ENCODE measurements at regions not wholly inside any gene's neighbourhood (a gene's known extent, or its start where the extent isn't known, plus 50 kb on each side); places are given as distances from the start of the nearest gene placed in this dataset.

- ATAC-seq (no peak), DNase-seq (ENCODE audit: low spot score in 2 of 2) (no peak)
- H3K4me1 Mint-ChIP-seq, result no peaks in the 10 kb centered on the region
- no peak overlapping the region for H3K4me3 Mint-ChIP-seq
- no peaks in the 10 kb centered on the region for H3K36me3 Mint-ChIP-seq
- no peak overlapping the region for H3K27ac Mint-ChIP-seq
- no peaks in the 10 kb centered on the region for H3K9me3 Mint-ChIP-seq
These were observed 239.6 kb upstream of the VEGFC start for GRCh38 chr4:177032341-177032740.

GRCh38 chr4:177033135-177033534 lies 240.4 kb upstream of the VEGFC start:
- no peak overlapping the region for H3K27ac Mint-ChIP-seq
- H3K4me3 Mint-ChIP-seq, result no peak overlapping the region
- H3K9me3 Mint-ChIP-seq, result no peaks in the 10 kb centered on the region
- ATAC-seq (no peak), DNase-seq (ENCODE audit: low spot score in 2 of 2) (no peak)
- H3K36me3 Mint-ChIP-seq, result no peaks in the 10 kb centered on the region
- no peaks in the 10 kb centered on the region for H3K4me1 Mint-ChIP-seq

GRCh38 chr4:177033632-177034031 lies 240.9 kb upstream of the VEGFC start:
- no peak overlapping the region for H3K4me3 Mint-ChIP-seq
- no peak overlapping the region for H3K27ac Mint-ChIP-seq
- DNase-seq (ENCODE audit: low spot score in 2 of 2) (no peak), ATAC-seq (no peak)
- no peaks in the 10 kb centered on the region for H3K9me3 Mint-ChIP-seq
- no peaks in the 10 kb centered on the region for H3K4me1 Mint-ChIP-seq
- no peaks in the 10 kb centered on the region for H3K36me3 Mint-ChIP-seq

- no peak overlapping the region for H3K4me3 Mint-ChIP-seq
- peaks cover 2% of the 10 kb centered on the region for H3K9me3 Mint-ChIP-seq
- DNase-seq (ENCODE audit: low spot score in 2 of 2) (no peak), ATAC-seq (no peak)
- H3K27ac Mint-ChIP-seq, result no peak overlapping the region
- H3K4me1 Mint-ChIP-seq, result no peaks in the 10 kb centered on the region
- no peaks in the 10 kb centered on the region for H3K36me3 Mint-ChIP-seq
These were observed 248.6 kb upstream of the VEGFC start for GRCh38 chr4:177041356-177041755.

GRCh38 chr4:177047070-177047850 lies 254.5 kb upstream of the VEGFC start:
- no peaks in the 10 kb centered on the region for H3K4me1 Mint-ChIP-seq
- H3K27ac Mint-ChIP-seq, result no peak overlapping the region
- ATAC-seq, result peak; percentile 71
- H3K4me3 Mint-ChIP-seq, result no peak overlapping the region
- DNase-seq (ENCODE audit: low spot score in 2 of 2), result peak; percentile 24 to 68
- no peaks in the 10 kb centered on the region for H3K9me3 Mint-ChIP-seq
- H3K36me3 Mint-ChIP-seq, result no peaks in the 10 kb centered on the region

GRCh38 chr4:177047851-177048174 lies 255.1 kb upstream of the VEGFC start:
- Mint-ChIP-seq H3K4me1 (no peaks in the 10 kb centered on the region), H3K9me3 (no peaks in the 10 kb centered on the region), H3K27ac (no peak overlapping the region), H3K4me3 (no peak overlapping the region), H3K36me3 (no peaks in the 10 kb centered on the region)
- ATAC-seq, result no peak
- DNase-seq (ENCODE audit: low spot score in 2 of 2), result no peak

- H3K27ac Mint-ChIP-seq, result no peak overlapping the region
- no peaks in the 10 kb centered on the region for H3K36me3 Mint-ChIP-seq
- no peaks in the 10 kb centered on the region for H3K4me1 Mint-ChIP-seq
- no peaks in the 10 kb centered on the region for H3K9me3 Mint-ChIP-seq
- DNase-seq (ENCODE audit: low spot score in 2 of 2) (peak in 1 of 2 donors; percentile 49), ATAC-seq (peak; percentile 72)
- no peak overlapping the region for H3K4me3 Mint-ChIP-seq
These were observed 258.1 kb upstream of the NEIL3 start for GRCh38 chr4:177051473-177052060.

GRCh38 chr4:177052211-177052934 lies 257.3 kb upstream of the NEIL3 start:
- Mint-ChIP-seq H3K4me3 (no peak overlapping the region), H3K4me1 (no peaks in the 10 kb centered on the region), H3K27ac (no peak overlapping the region), H3K9me3 (no peaks in the 10 kb centered on the region), H3K36me3 (no peaks in the 10 kb centered on the region)
- ATAC-seq (no peak), DNase-seq (ENCODE audit: low spot score in 2 of 2) (no peak)

- H3K4me3 Mint-ChIP-seq, result no peak overlapping the region
- H3K27ac Mint-ChIP-seq, result no peak overlapping the region
- ATAC-seq (no peak), DNase-seq (ENCODE audit: low spot score in 2 of 2) (no peak)
- no peaks in the 10 kb centered on the region for H3K9me3 Mint-ChIP-seq
- H3K36me3 Mint-ChIP-seq, result no peaks in the 10 kb centered on the region
- H3K4me1 Mint-ChIP-seq, result no peaks in the 10 kb centered on the region
These were observed 252.5 kb upstream of the NEIL3 start for GRCh38 chr4:177057186-177057585.

GRCh38 chr4:177064116-177064515 lies 245.6 kb upstream of the NEIL3 start:
- DNase-seq (ENCODE audit: low spot score in 2 of 2) (no peak), ATAC-seq (no peak)
- H3K36me3 Mint-ChIP-seq, result no peaks in the 10 kb centered on the region
- H3K27ac Mint-ChIP-seq, result no peak overlapping the region
- no peaks in the 10 kb centered on the region for H3K9me3 Mint-ChIP-seq
- H3K4me3 Mint-ChIP-seq, result no peak overlapping the region
- no peaks in the 10 kb centered on the region for H3K4me1 Mint-ChIP-seq

GRCh38 chr4:177064729-177065394 lies 244.8 kb upstream of the NEIL3 start:
- no peaks in the 10 kb centered on the region for H3K4me1 Mint-ChIP-seq
- no peak for ATAC-seq
- H3K36me3 Mint-ChIP-seq, result no peaks in the 10 kb centered on the region
- no peaks in the 10 kb centered on the region for H3K9me3 Mint-ChIP-seq
- no peak overlapping the region for H3K27ac Mint-ChIP-seq
- no peak for DNase-seq (ENCODE audit: low spot score in 2 of 2)
- H3K4me3 Mint-ChIP-seq, result no peak overlapping the region

- no peak for ATAC-seq
- no peak for DNase-seq (ENCODE audit: low spot score in 2 of 2)
These were observed 242.9 kb upstream of the NEIL3 start for GRCh38 chr4:177066746-177067145.

GRCh38 chr4:177070533-177071058 lies 239.1 kb upstream of the NEIL3 start:
- Mint-ChIP-seq H3K27ac (no peak overlapping the region), H3K9me3 (no peaks in the 10 kb centered on the region), H3K4me3 (no peak overlapping the region), H3K4me1 (no peaks in the 10 kb centered on the region), H3K36me3 (no peaks in the 10 kb centered on the region)
- no peak for ATAC-seq
- DNase-seq (ENCODE audit: low spot score in 2 of 2), result no peak

More at GRCh38 chr4:177066746-177067145, 242.9 kb upstream of the NEIL3 start:
- H3K36me3 Mint-ChIP-seq, result no peaks in the 10 kb centered on the region
- no peak overlapping the region for H3K4me3 Mint-ChIP-seq
- no peak overlapping the region for H3K27ac Mint-ChIP-seq
- no peaks in the 10 kb centered on the region for H3K4me1 Mint-ChIP-seq
- H3K9me3 Mint-ChIP-seq, result no peaks in the 10 kb centered on the region

GRCh38 chr4:177077095-177077971 lies 232.3 kb upstream of the NEIL3 start:
- Mint-ChIP-seq H3K4me3 (no peak overlapping the region), H3K36me3 (no peaks in the 10 kb centered on the region), H3K9me3 (no peaks in the 10 kb centered on the region), H3K27ac (no peak overlapping the region), H3K4me1 (no peaks in the 10 kb centered on the region)
- ATAC-seq (no peak), DNase-seq (ENCODE audit: low spot score in 2 of 2) (no peak)

Measured in stimulated activated effector memory CD8-positive, alpha-beta T cell treated with anti-CD3 and anti-CD28 coated beads, Interleukin-12 subunit alpha, Interleukin-12 subunit beta, amount 100 ng/mL, for 72 hours (primary cell).